Liver (tissue), 8 donors: ENCODE measurements at regions not wholly inside any gene's neighbourhood (a gene's known extent, or its start where the extent isn't known, plus 50 kb on each side); places are given as distances from the start of the nearest gene placed in this dataset.

Experiments
- DNase-seq: peaks from one replicate; pipeline ENCODE4 v3.0.0-alpha.2; 2017; ENCODE audit warnings: low spot score
- H3K27ac ChIP-seq, 2 donors: one replicate each; pipeline ENCODE4 v1.7.0; 2013; ENCODE audit warnings: inconsistent platforms in 2 of 2, low read length in 2 of 2, control low read depth in 1 of 2, low read depth in 1 of 2, mild to moderate bottlenecking in 1 of 2
- H3K27me3 ChIP-seq, 4 donors: one replicate each; pipeline versions ENCODE4 v1.6.1 to v1.7.0; 2013; ENCODE audit warnings: low read length in 3 of 4, inconsistent platforms in 1 of 4, mild to moderate bottlenecking in 1 of 4, moderate library complexity in 1 of 4; ENCODE audit not compliant: control insufficient read depth in 4 of 4, insufficient read depth in 4 of 4
- H3K36me3 ChIP-seq, 4 donors: one replicate each; pipeline versions ENCODE4 v1.6.1 to v1.7.0; 2013; ENCODE audit warnings: low read length in 3 of 4, mild to moderate bottlenecking in 3 of 4, low read depth in 1 of 4, moderate library complexity in 1 of 4; ENCODE audit not compliant: control insufficient read depth in 4 of 4, insufficient read depth in 3 of 4
- H3K4me1 ChIP-seq, 4 donors: one replicate each; pipeline versions ENCODE4 v1.6.1 to v1.7.0; 2013; ENCODE audit warnings: low read length in 3 of 4, mild to moderate bottlenecking in 3 of 4, moderate library complexity in 1 of 4; ENCODE audit not compliant: control insufficient read depth in 4 of 4, insufficient read depth in 4 of 4
- H3K4me3 ChIP-seq, 3 donors: one replicate each; pipeline versions ENCODE4 v1.6.1 to v1.7.0; 2013; ENCODE audit warnings: low read length in 3 of 3, control low read depth in 1 of 3, low read depth in 1 of 3, mild to moderate bottlenecking in 1 of 3
- H3K9ac ChIP-seq, 2 donors: one replicate each; pipeline ENCODE4 v1.7.0; 2013; ENCODE audit warnings: low read length in 2 of 2, mild to moderate bottlenecking in 2 of 2, moderate library complexity in 2 of 2, control low read depth in 1 of 2, low read depth in 1 of 2
- H3K9me3 ChIP-seq, 4 donors: one replicate each; pipeline versions ENCODE4 v1.6.1 to v1.7.0; 2013; ENCODE audit warnings: low read length in 3 of 4; ENCODE audit not compliant: control insufficient read depth in 4 of 4
- EGR1 ChIP-seq, 2 donors: IDR thresholded peaks; 2 replicates each; pipeline ENCODE4 v1.6.1; 2016 to 2018; ENCODE audit warnings: antibody characterized with exemption in 2 of 2, low read depth in 2 of 2
- FOXA2 ChIP-seq: IDR thresholded peaks from 2 replicates; pipeline ENCODE4 v1.6.1; 2016; ENCODE audit warnings: antibody characterized with exemption
- GABPA ChIP-seq, 2 donors: IDR thresholded peaks in 1 of 2; conservative IDR thresholded peaks in 1 of 2; 2 replicates each; pipeline ENCODE4 v1.6.1; 2016; ENCODE audit warnings: antibody characterized with exemption in 2 of 2, mild to moderate bottlenecking in 1 of 2, moderate library complexity in 1 of 2
- HNF4A ChIP-seq, 2 donors: conservative IDR thresholded peaks; 2 replicates each; pipeline ENCODE4 v1.6.1; 2016; ENCODE audit warnings: antibody characterized with exemption in 2 of 2, mild to moderate bottlenecking in 2 of 2
- HNF4G ChIP-seq: IDR thresholded peaks from 2 replicates; pipeline ENCODE4 v1.6.1; 2016; ENCODE audit warnings: antibody characterized with exemption
- JUND ChIP-seq, 2 donors: IDR thresholded peaks; 2 replicates each; pipeline ENCODE4 v1.6.1; 2016; ENCODE audit warnings: antibody characterized with exemption in 2 of 2
- NR2F2 ChIP-seq: IDR thresholded peaks from 2 replicates; pipeline ENCODE4 v1.6.1; 2016; ENCODE audit warnings: antibody characterized with exemption
- RAD21 ChIP-seq, 2 donors: IDR thresholded peaks; 2 replicates each; pipeline ENCODE4 v1.6.1; 2016; ENCODE audit warnings: antibody characterized with exemption in 2 of 2, mild to moderate bottlenecking in 2 of 2
- RXRA ChIP-seq, 2 donors: IDR thresholded peaks; 2 replicates each; pipeline ENCODE4 v1.6.1; 2017 to 2018; ENCODE audit warnings: antibody characterized with exemption in 2 of 2, mild to moderate bottlenecking in 1 of 2
- SP1 ChIP-seq: IDR thresholded peaks from 2 replicates; pipeline ENCODE4 v1.6.1; 2018; ENCODE audit warnings: antibody characterized with exemption, mild to moderate bottlenecking
- TAF1 ChIP-seq: conservative IDR thresholded peaks from 2 replicates; pipeline ENCODE4 v1.6.1; 2016; ENCODE audit warnings: antibody characterized with exemption, mild to moderate bottlenecking
- YY1 ChIP-seq: IDR thresholded peaks from 2 replicates; pipeline ENCODE4 v1.6.1; 2016; ENCODE audit warnings: antibody characterized with exemption, mild to moderate bottlenecking
- WGBS: extraction: QIAGEN DNeasy Blood & Tissue Kit; methylation state at CpG from one replicate; pipeline ENCODE4 v1.1.7; 2013; 5-methylcytosine and 5-hydroxymethylcytosine counted together
- TF ChIP-seq, protein P1 (sequence below): IDR thresholded peaks from 2 replicates; pipeline ENCODE4 v1.6.1; 2016; ENCODE audit warnings: antibody characterized with exemption
- TF ChIP-seq, protein P2 (sequence below): IDR thresholded peaks from 2 replicates; pipeline ENCODE4 v1.6.1; 2016; ENCODE audit warnings: antibody characterized with exemption
- TF ChIP-seq, protein P3 (sequence below): IDR thresholded peaks from 2 replicates; pipeline ENCODE4 v1.6.1; 2016; ENCODE audit warnings: antibody characterized with exemption
- TF ChIP-seq, protein P4 (sequence below): IDR thresholded peaks from 2 replicates; pipeline ENCODE4 v1.6.1; 2016; ENCODE audit warnings: antibody characterized with exemption, mild to moderate bottlenecking
- TF ChIP-seq, protein P5 (sequence below): fragments of 150-350 bp; IDR thresholded peaks from 2 replicates; pipeline ENCODE4 v1.5.1; 2017; ENCODE audit warnings: improper control_type of control experiment, low read depth, low read length; ENCODE audit not compliant: missing input control
- donor health status: healthy.
- donor health status: healthy.
- donor health status: healthy.
- donor health status: healthy.
- donor health status: healthy.

DNA sequence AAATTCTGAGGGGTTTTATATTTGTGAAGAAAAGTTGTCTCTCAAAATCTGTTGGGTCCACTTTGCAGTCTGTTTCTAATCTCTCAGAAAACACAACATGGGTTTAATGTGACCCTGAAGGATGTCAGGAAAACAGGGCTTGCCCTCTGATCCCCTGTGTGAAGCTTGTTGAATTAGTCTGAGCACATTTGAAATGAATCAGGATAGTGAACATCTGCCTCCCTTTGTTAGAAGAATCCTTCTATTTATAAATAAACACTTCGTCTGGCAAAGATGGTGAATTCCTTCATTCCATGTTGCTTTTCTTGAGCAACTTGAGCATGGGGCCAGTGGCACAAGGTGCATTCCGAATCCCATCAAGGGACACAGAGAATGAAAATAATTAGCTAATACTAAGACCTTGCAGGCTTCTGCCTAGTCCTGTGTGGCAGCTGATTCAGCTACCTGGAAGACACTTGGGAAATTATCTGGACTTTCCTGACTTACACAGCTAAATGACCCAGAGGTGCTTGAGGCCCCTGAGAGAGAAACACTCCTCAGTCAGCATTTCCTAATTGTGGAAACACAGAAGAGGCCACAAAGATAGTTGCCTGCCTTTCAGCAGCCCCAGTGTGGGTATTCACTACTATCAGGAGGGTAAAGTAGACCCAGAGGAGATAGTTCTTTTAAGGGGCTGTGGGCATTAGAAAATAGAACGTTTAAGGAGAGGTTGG lies 305.5 kb downstream of the C7orf25 start:
- Histone ChIP-seq H3K4me1 (no peaks in the 10 kb centered on the region), H3K27ac (no peak overlapping the region), H3K27me3 (peaks cover 0 to 6% (median 1%) of the 10 kb centered on the region in 4 donors), H3K36me3 (no peaks in the 10 kb centered on the region), H3K4me3 (no peak overlapping the region), H3K9me3 (no peaks in the 10 kb centered on the region), H3K9ac (no peak overlapping the region)
- DNase-seq: no peak
- 47% methylated on average over 3 of the region's 3 CpGs for WGBS
- TF ChIP-seq EGR1 (IDR thresholded peaks at IDR 0.05; ENCODE audit: low read depth in 2 of 2): no peak
- TF ChIP-seq, protein P1, sequence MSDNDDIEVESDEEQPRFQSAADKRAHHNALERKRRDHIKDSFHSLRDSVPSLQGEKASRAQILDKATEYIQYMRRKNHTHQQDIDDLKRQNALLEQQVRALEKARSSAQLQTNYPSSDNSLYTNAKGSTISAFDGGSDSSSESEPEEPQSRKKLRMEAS: no peak
- no peak for TF ChIP-seq SP1
- TF ChIP-seq, protein P2, sequence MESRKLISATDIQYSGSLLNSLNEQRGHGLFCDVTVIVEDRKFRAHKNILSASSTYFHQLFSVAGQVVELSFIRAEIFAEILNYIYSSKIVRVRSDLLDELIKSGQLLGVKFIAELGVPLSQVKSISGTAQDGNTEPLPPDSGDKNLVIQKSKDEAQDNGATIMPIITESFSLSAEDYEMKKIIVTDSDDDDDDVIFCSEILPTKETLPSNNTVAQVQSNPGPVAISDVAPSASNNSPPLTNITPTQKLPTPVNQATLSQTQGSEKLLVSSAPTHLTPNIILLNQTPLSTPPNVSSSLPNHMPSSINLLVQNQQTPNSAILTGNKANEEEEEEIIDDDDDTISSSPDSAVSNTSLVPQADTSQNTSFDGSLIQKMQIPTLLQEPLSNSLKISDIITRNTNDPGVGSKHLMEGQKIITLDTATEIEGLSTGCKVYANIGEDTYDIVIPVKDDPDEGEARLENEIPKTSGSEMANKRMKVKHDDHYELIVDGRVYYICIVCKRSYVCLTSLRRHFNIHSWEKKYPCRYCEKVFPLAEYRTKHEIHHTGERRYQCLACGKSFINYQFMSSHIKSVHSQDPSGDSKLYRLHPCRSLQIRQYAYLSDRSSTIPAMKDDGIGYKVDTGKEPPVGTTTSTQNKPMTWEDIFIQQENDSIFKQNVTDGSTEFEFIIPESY: no peak
- TF ChIP-seq HNF4A (conservative IDR thresholded peaks at IDR 0.05): no peak
- no peak for TF ChIP-seq NR2F2
- no peak for TF ChIP-seq FOXA2
- TF ChIP-seq RXRA (IDR thresholded peaks at IDR 0.05): no peak
- TF ChIP-seq YY1: no peak
- no peak for TF ChIP-seq RAD21 (IDR thresholded peaks at IDR 0.05)
- no peak for TF ChIP-seq TAF1
- no peak for TF ChIP-seq JUND (IDR thresholded peaks at IDR 0.05)
- TF ChIP-seq, protein P3, sequence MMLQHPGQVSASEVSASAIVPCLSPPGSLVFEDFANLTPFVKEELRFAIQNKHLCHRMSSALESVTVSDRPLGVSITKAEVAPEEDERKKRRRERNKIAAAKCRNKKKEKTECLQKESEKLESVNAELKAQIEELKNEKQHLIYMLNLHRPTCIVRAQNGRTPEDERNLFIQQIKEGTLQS: no peak
- TF ChIP-seq, protein P4, sequence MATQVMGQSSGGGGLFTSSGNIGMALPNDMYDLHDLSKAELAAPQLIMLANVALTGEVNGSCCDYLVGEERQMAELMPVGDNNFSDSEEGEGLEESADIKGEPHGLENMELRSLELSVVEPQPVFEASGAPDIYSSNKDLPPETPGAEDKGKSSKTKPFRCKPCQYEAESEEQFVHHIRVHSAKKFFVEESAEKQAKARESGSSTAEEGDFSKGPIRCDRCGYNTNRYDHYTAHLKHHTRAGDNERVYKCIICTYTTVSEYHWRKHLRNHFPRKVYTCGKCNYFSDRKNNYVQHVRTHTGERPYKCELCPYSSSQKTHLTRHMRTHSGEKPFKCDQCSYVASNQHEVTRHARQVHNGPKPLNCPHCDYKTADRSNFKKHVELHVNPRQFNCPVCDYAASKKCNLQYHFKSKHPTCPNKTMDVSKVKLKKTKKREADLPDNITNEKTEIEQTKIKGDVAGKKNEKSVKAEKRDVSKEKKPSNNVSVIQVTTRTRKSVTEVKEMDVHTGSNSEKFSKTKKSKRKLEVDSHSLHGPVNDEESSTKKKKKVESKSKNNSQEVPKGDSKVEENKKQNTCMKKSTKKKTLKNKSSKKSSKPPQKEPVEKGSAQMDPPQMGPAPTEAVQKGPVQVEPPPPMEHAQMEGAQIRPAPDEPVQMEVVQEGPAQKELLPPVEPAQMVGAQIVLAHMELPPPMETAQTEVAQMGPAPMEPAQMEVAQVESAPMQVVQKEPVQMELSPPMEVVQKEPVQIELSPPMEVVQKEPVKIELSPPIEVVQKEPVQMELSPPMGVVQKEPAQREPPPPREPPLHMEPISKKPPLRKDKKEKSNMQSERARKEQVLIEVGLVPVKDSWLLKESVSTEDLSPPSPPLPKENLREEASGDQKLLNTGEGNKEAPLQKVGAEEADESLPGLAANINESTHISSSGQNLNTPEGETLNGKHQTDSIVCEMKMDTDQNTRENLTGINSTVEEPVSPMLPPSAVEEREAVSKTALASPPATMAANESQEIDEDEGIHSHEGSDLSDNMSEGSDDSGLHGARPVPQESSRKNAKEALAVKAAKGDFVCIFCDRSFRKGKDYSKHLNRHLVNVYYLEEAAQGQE: no peak
- TF ChIP-seq GABPA (IDR thresholded peaks at IDR 0.05 in 1 of 2, conservative IDR thresholded peaks at IDR 0.05 in 1 of 2): no peak
- TF ChIP-seq, protein P5, sequence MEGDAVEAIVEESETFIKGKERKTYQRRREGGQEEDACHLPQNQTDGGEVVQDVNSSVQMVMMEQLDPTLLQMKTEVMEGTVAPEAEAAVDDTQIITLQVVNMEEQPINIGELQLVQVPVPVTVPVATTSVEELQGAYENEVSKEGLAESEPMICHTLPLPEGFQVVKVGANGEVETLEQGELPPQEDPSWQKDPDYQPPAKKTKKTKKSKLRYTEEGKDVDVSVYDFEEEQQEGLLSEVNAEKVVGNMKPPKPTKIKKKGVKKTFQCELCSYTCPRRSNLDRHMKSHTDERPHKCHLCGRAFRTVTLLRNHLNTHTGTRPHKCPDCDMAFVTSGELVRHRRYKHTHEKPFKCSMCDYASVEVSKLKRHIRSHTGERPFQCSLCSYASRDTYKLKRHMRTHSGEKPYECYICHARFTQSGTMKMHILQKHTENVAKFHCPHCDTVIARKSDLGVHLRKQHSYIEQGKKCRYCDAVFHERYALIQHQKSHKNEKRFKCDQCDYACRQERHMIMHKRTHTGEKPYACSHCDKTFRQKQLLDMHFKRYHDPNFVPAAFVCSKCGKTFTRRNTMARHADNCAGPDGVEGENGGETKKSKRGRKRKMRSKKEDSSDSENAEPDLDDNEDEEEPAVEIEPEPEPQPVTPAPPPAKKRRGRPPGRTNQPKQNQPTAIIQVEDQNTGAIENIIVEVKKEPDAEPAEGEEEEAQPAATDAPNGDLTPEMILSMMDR: no peak
- TF ChIP-seq HNF4G: no peak
